Activated T-cell treated with anti-CD3 and anti-CD28 coated beads, Interleukin-2, amount 50 U/mL, for 1 hour (primary cell): ENCODE measurements at regions not wholly inside any gene's neighbourhood (a gene's known extent, or its start where the extent isn't known, plus 50 kb on each side); places are given as distances from the start of the nearest gene placed in this dataset.

Experiments
- DNase-seq: peaks from one replicate; pipeline ENCODE4 v3.0.0-alpha.2; 2020

- no peak for DNase-seq
Observed at GRCh38 chr14:99072433-99072832, 199.6 kb downstream of the BCL11B start.

GRCh38 chr14:99072956-99073355 is 199.0 kb downstream of the BCL11B start:
- DNase-seq = no peak

DNA sequence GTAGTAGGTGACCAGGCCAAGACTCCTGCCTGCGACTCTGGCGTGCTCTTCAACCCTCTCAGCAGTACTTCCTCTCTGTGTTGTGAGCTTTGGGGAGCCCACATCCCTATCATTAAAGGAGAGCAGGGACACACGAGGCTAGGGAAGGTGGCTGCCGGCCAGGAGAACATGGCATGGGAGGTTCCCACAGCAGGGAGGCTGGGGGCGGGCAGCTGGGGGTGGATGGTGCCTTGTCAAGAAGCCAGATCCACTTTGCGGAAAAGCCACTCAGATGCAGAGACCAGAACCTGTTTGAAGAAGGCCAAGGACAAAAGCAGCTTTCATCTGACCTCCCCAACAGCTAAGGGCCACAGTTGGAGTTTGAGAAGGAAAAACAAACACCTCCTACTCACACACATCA is 198.6 kb downstream of the BCL11B start:
- no peak for DNase-seq

GRCh38 chr14:99075061-99075460 is 196.9 kb downstream of the BCL11B start:
- no peak for DNase-seq

DNA sequence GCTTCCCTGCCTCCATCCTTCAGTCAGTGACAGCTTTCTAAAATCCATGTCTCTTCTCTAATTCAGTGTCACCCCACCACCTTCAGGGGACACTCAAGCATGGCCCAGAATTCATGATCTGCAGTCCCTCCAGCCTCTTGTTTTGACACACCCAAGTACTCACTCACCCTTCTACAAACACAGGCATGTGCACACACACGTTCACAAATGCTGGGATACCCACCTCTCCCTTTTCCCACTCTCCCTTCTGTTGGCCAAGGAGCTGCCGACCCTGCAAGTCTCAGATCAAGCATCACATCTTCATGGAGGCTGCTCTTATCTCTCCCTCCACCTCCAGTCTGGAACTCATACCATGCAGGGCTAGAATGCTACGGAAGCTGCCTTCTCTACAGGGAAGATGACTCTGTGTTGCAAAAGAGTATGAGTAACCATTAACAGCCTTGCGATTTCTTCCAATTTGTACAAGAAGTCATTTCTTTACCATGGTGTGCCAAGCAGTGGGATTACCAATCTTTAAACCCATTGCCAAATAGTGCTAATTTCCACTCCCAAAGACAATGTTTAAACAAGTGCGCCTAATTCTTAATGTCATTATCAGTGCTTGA is 196.1 kb downstream of the BCL11B start:
- DNase-seq = no peak

- DNase-seq = no peak
Observed at GRCh38 chr14:99077076-99077843, 194.7 kb downstream of the BCL11B start.

GRCh38 chr14:99077844-99078236 is 194.2 kb downstream of the BCL11B start:
- DNase-seq = no peak

DNA sequence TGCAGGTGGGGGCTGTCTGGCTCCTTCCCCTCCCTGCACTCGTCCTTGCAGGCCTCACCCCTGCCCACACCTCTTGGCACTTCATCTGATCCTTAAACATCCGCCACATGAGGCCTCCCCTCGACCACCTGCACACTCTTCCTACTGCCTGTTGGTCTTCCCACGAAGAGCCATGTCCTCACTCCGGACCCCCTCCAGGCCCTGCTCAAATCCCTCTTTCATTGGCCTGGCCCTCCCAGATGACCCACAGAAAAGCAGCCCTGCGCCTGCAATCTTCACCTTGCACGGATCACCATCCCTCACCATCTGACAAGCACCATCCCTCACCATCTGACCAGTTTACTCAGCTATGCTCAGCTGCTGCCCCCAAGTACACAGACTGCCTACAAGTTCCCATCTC is 193.6 kb downstream of the BCL11B start:
- no peak for DNase-seq

DNA sequence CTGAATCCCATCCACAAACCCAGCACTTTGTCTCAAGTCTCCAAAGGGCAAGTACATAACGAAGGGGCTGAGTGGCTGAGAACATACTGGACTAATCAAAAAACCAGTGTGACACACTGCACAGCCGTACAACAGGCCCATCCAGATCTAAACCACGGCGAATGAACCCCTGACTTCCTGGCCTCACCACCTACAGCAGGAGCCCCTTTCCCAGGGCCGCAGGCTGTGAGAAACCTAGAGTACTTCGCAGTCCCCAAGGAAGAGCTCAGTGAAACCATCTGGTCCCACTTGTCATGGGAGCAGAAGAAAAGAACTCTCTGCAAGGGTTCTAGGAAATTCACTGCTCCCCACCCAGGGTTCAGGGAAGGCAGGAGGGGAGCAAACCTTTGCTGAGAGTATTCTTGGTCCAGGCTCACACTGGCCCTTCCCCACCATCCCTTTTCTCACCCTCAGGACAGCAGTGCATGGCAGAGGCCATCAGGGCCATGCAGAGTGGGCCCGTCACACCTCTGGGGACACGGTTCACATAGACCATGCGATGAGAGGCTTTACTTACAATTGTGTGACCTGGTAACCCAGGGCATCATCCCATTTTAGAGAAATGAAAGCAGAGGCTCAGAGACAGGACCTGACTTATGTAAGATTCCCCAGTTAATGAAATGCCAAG is 192.8 kb downstream of the BCL11B start:
- DNase-seq = no peak

DNA sequence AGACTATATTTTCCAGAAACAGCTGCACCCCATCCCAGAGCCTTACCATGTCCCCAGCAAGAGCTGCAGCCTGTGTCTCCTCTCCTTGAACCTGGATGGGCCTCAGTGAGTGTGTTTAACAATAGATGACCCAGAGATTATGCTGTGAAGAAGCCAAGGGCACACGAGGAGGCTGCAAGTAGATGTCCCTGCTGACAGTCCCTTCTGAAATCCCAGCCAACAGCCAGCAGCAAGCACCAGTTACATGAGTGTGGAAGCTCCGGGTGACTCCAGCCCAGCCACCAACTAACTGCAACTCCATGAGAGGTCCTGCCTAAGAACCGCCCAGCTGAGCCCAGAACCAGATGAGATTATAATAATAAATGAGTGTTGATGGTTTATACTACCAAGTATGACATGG is 191.7 kb downstream of the BCL11B start:
- DNase-seq = no peak

GRCh38 chr14:99081156-99081765 is 190.7 kb downstream of the BCL11B start:
- DNase-seq = no peak

- no peak for DNase-seq
Observed at GRCh38 chr14:99081880-99082279, 190.1 kb downstream of the BCL11B start.

DNA sequence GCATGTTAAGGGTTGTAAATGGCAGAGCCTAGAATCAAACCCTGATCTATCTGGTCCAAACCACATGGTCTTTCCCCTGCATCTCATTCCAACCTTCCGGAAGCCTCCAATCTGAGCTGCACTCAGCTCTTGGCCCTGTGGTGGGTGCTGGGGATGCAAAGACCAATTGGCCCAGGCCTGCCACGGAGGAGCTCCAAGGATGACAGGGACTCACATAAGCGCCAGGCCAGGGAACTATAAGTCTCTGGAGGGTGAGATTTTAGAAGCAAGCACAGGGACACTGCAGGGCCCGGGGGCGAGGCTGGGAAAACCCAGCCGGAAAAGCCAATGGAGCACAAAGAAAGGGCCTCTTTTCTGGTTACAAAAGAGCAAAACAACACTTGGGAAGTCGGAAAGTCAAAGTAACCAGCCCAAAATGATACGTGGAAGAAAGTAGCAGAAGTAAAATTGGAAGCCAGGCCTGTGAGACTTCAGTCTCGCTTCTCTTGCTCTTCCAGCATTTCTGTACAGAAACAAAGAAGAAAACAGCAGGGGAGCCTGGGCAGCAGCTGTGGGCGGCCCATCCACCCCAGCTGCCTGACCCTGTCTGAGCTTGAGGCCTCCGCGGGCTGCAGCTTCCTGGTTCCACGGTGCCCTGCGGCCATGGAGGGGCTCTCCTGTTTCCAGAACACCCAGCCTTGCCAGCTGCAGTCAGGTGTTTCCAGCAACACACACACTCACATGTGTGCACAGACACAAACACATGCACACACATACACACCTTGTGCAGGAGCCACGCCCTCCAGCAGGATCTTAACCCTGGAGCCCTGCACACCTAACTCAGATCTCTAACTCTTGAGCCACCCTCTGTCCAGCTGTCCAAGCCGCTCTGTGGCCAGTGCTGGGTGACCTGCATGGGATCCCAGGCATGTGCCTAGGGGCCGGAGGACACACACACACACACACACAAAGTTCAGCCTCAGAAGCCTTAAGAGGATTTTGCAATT is 178.2 kb downstream of the BCL11B start:
- DNase-seq = no peak

GRCh38 chr14:99094901-99095300 is 177.1 kb downstream of the BCL11B start:
- no peak for DNase-seq

DNA sequence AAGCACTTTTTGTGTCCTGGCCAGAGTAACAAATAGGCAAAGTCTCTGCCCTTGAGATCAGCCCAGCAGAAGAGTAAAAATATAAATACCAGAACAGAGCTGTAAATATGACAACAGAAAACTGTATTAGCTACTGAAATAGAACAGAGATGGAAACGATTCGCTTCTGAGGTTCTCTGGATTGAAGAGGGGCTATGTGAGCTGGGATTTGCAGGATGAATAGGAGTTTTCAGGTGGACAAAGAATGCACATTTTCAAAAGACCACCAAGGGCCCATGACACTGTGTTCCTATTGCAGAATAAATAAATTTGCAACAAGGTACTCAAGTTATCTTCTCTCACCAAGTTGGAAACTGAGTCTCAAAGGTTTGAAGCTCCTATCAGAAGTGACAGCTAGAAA is 176.6 kb downstream of the BCL11B start:
- DNase-seq = no peak

GRCh38 chr14:99098199-99098598 is 173.8 kb downstream of the BCL11B start:
- no peak for DNase-seq

DNA sequence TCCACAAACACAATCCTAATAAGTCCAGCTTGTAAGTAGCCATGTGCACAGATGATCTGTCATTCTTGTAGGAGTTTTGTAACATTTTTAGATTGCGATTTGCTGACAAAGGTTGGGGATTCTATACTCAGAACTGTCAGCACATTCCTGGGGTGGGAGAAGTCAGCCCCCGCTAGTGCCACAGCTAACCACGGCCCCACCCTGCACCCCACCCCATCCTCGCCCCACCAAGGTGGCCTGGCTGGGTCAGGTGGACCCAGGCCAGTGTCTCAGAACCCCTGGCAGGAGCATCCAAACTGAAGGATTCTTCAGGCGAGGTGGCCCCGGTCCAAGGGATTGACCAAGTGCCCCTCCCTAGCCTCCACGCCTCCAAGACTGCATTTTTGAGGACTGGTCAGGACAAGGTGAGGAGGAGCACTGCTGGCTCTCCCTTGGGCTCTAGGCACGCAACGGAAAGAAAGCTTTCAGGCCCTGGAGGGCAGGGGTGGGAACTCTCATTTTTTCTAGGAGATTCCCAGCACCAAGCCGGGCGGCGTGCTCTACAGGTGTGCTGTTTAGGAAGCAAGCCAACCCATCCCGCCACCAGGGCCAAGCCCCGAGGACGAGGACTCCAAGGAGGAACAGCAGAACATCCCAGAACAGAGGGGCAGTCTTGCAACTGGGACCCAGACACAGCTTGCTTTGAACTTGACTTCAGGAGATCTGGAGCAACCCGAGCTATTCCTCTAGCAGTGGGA is 172.8 kb downstream of the BCL11B start:
- DNase-seq = no peak

GRCh38 chr14:99100497-99101270 is 171.3 kb downstream of the BCL11B start:
- no peak for DNase-seq

- no peak for DNase-seq
Observed at GRCh38 chr14:99101855-99102461, 170.0 kb downstream of the BCL11B start.

GRCh38 chr14:99116741-99117295 is 155.2 kb downstream of the BCL11B start:
- no peak for DNase-seq
